Esophagus squamous epithelium (tissue), 5 donors: ENCODE measurements at regions not wholly inside any gene's neighbourhood (a gene's known extent, or its start where the extent isn't known, plus 50 kb on each side); places are given as distances from the start of the nearest gene placed in this dataset.

ENCODE experiments used
- DNase-seq: peaks from one replicate; lab custom pipeline; 2025; lab: John Stamatoyannopoulos, UW
- H3K27ac ChIP-seq, 4 donors: fragments of 200-600 bp; sonication (generic); one replicate each; pipeline ENCODE4 v1.5.1; 2016 to 2019; ENCODE audit warnings: mild to moderate bottlenecking in 1 of 4
- H3K27me3 ChIP-seq, 4 donors: fragments of 200-600 bp; sonication (generic); 1 replicate in 3 of 4; 2 replicates in 1 of 4; pipeline versions ENCODE4 v1.5.1 to v1.6.0; 2017 to 2021; ENCODE audit warnings: antibody characterized with exemption in 1 of 4
- H3K36me3 ChIP-seq, 3 donors: fragments of 200-600 bp; sonication (generic); one replicate each; pipeline ENCODE4 v1.5.1; 2016 to 2019
- H3K4me1 ChIP-seq, 3 donors: fragments of 200-600 bp; sonication (generic); one replicate each; pipeline ENCODE4 v1.5.1; 2017 to 2019
- H3K4me3 ChIP-seq, 4 donors: fragments of 200-600 bp; sonication (generic); 1 replicate in 3 of 4; 2 replicates in 1 of 4; pipeline ENCODE4 v1.5.1; 2016 to 2019; ENCODE audit warnings: mild to moderate bottlenecking in 2 of 4, moderate library complexity in 1 of 4
- H3K9me3 ChIP-seq, 3 donors: fragments of 200-600 bp; sonication (generic); one replicate each; pipeline ENCODE4 v1.5.1; 2016 to 2019
- CTCF ChIP-seq, 6 experiments: fragments of 450-650 bp in 4 of 6; fragments of 200-600 bp in 2 of 6; sonication (generic) in 2 of 6; IDR thresholded peaks; one replicate each; pipeline ENCODE4 v1.5.1; 2016 to 2019; ENCODE audit warnings: antibody characterized with exemption in 6 of 6, mild to moderate bottlenecking in 4 of 6, moderate library complexity in 4 of 6
- POLR2A ChIP-seq, 4 donors: fragments of 450-650 bp; IDR thresholded peaks; one replicate each; pipeline ENCODE4 v1.6.1; 2017; ENCODE audit warnings: antibody characterized with exemption in 4 of 4, mild to moderate bottlenecking in 4 of 4, moderate library complexity in 3 of 4
- WGBS, 2 donors: methylation state at CpG; one replicate each; pipeline ENCODE4 v1.1.5; 2018; 5-methylcytosine and 5-hydroxymethylcytosine counted together
- intact Hi-C: fragments of 100-400 bp; cut with DNase I; formaldehyde crosslinking; loops from one replicate; pipeline ENCODE4 v1.15.0; 2022
- donor health status: DM: yes; HTN: yes; CAD: no.

- Histone ChIP-seq H3K27ac (peak overlapping the region in 2 of 4 donors; percentile 30 to 87), H3K27me3 (no peaks in the 10 kb centered on the region), H3K36me3 (no peaks in the 10 kb centered on the region), H3K4me3 (no peak overlapping the region), H3K9me3 (no peaks in the 10 kb centered on the region), H3K4me1 (peaks cover 0 to 24% (median 11%) of the 10 kb centered on the region in 3 donors)
- TF ChIP-seq CTCF (IDR thresholded peaks at IDR 0.05) (no peak), POLR2A (IDR thresholded peaks at IDR 0.05) (no peak)
- DNase-seq = no peak
- WGBS, 2 donors = 80 to 88% methylated on average over 16 to 18 of the region's 22 CpGs
- intact Hi-C loops = no loop called here
Observed at GRCh38 chr6:168207421-168208175, 112.0 kb downstream of the DACT2 start.

- DNase-seq = no peak
- no peak for TF ChIP-seq CTCF (IDR thresholded peaks at IDR 0.05)
- 37 to 61% methylated on average over 12 to 16 of the region's 16 CpGs for WGBS, 2 donors
- Histone ChIP-seq H3K4me1 (peaks cover 0 to 24% (median 11%) of the 10 kb centered on the region in 3 donors), H3K27ac (peak overlapping the region; percentile 66 to 87 (median 73)), H3K9me3 (no peaks in the 10 kb centered on the region), H3K27me3 (no peaks in the 10 kb centered on the region), H3K4me3 (no peak overlapping the region), H3K36me3 (no peaks in the 10 kb centered on the region)
- intact Hi-C loops = no loop called here
Observed at GRCh38 chr6:168206661-168207274, 112.8 kb downstream of the DACT2 start.

GRCh38 chr6:168206186-168206585 is 113.4 kb downstream of the DACT2 start:
- peaks cover 0 to 24% (median 11%) of the 10 kb centered on the region in 3 donors for H3K4me1 ChIP-seq
- intact Hi-C loops = no loop called here
- H3K36me3 ChIP-seq = no peaks in the 10 kb centered on the region
- 13 to 28% methylated on average over 1 to 3 of the region's 8 CpGs for WGBS, 2 donors
- H3K27me3 ChIP-seq = no peaks in the 10 kb centered on the region
- TF ChIP-seq POLR2A (IDR thresholded peaks at IDR 0.05) = no peak
- no peak for DNase-seq
- H3K27ac ChIP-seq = peak overlapping the region; percentile 66 to 87 (median 73)
- H3K9me3 ChIP-seq = no peaks in the 10 kb centered on the region
- no peak overlapping the region for H3K4me3 ChIP-seq

- H3K4me3 ChIP-seq = no peak overlapping the region
- 70 to 78% methylated on average over 2 to 4 of the region's 5 CpGs for whole genome bisulfite sequencing, 2 donors
- no peak for TF ChIP-seq POLR2A (IDR thresholded peaks at IDR 0.05)
- no peak for TF ChIP-seq CTCF (IDR thresholded peaks at IDR 0.05)
- peaks cover 0 to 17% (median 6%) of the 10 kb centered on the region in 3 donors for H3K4me1 ChIP-seq
- intact Hi-C loops = no loop called here
- H3K9me3 ChIP-seq = no peaks in the 10 kb centered on the region
- H3K27ac ChIP-seq = no peak overlapping the region
- H3K36me3 ChIP-seq = no peaks in the 10 kb centered on the region
- peaks cover 0 to 5% (median 0%) of the 10 kb centered on the region in 4 donors for H3K27me3 ChIP-seq
- no peak for DNase-seq
Observed at GRCh38 chr6:168201799-168202198, 117.8 kb downstream of the DACT2 start.

- H3K36me3 ChIP-seq = no peaks in the 10 kb centered on the region
- no peak for TF ChIP-seq POLR2A (IDR thresholded peaks at IDR 0.05)
- peak in 1 of 6 experiments; percentile 12 for TF ChIP-seq CTCF (IDR thresholded peaks at IDR 0.05)
- no peak overlapping the region for H3K27ac ChIP-seq
- intact Hi-C loops = no loop called here
- no peak overlapping the region for H3K4me3 ChIP-seq
- WGBS, 2 donors = 60 to 78% methylated on average over 2 to 6 of the region's 7 CpGs
- H3K27me3 ChIP-seq = peaks cover 0 to 5% (median 0%) of the 10 kb centered on the region in 4 donors
- H3K9me3 ChIP-seq = no peaks in the 10 kb centered on the region
- peaks cover 3 to 17% (median 4%) of the 10 kb centered on the region in 3 donors for H3K4me1 ChIP-seq
- no peak for DNase-seq
Observed at GRCh38 chr6:168201383-168201782, 118.2 kb downstream of the DACT2 start.
